ENCODE measurements at regions not wholly inside any gene's neighbourhood (a gene's known extent, or its start where the extent isn't known, plus 50 kb on each side); places are given as distances from the start of the nearest gene placed in this dataset.

DNA sequence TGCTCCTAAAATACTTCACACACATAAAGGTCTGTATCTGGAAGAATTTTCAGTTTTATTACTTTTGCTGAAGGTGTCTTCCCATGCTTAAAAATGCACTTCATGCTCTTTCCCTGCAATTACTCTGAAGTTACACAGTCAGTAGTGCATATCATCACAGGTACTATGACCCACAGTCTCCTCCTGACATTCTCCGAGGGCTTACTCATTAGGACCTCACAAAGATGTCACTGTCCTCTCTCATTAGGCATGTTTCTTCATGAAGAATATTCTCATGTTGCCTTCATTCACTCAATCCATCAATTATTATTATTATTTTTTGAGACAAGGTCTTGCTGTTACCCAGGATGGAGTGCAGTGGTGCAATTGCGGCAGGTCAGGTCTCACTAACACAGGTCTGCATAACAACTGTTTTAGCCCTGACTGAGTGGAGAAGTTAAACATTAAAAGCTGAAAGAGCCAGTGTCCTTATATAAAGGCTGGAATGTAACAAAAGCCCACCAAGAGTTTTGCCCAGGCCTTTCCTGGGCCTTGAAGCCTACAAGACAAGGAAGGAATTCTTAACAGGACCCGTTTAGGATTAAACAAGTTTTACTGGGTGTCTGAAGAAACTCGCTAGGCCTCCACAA is 119.5 kb upstream of the WSCD2 start:
- no peak overlapping the region for H3K4me3 ChIP-seq (ENCODE audit: low read depth, low read length)

DNA sequence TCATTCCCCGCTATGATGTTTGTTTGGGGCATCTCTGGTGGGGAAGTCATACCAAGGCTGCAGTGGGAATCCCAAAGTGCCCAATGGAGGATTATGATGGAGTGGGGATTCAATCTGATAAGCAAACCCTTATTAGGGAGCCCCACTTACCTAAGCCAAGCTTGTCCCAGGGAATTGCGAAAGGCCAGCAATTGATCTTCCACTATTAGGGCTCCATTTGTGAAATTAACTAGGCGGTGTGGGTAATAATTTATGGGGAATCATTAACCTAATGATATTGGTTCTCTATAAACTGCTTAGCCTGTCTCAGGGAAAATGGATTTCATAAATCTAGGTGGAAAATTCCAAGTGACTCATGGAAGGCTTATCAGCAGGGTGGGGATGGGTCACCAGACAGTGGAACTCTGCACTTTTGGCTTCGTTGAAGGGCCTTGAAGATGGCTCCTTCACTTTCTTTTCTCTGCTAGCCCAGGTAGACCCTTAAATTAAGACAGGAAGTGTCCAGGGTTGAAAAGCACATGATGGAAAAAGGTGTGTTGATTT is 113.0 kb upstream of the WSCD2 start:
- H3K4me3 ChIP-seq (ENCODE audit: low read depth, low read length): no peak overlapping the region
- TF ChIP-seq, protein P1, sequence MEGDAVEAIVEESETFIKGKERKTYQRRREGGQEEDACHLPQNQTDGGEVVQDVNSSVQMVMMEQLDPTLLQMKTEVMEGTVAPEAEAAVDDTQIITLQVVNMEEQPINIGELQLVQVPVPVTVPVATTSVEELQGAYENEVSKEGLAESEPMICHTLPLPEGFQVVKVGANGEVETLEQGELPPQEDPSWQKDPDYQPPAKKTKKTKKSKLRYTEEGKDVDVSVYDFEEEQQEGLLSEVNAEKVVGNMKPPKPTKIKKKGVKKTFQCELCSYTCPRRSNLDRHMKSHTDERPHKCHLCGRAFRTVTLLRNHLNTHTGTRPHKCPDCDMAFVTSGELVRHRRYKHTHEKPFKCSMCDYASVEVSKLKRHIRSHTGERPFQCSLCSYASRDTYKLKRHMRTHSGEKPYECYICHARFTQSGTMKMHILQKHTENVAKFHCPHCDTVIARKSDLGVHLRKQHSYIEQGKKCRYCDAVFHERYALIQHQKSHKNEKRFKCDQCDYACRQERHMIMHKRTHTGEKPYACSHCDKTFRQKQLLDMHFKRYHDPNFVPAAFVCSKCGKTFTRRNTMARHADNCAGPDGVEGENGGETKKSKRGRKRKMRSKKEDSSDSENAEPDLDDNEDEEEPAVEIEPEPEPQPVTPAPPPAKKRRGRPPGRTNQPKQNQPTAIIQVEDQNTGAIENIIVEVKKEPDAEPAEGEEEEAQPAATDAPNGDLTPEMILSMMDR (IDR thresholded peaks at IDR 0.05; ENCODE audit: low read depth, low read length): no peak

More for the DNA sequence above, 119.5 kb upstream of the WSCD2 start:
- TF ChIP-seq, protein P1 (IDR thresholded peaks at IDR 0.05; ENCODE audit: low read depth, low read length): no peak

DNA sequence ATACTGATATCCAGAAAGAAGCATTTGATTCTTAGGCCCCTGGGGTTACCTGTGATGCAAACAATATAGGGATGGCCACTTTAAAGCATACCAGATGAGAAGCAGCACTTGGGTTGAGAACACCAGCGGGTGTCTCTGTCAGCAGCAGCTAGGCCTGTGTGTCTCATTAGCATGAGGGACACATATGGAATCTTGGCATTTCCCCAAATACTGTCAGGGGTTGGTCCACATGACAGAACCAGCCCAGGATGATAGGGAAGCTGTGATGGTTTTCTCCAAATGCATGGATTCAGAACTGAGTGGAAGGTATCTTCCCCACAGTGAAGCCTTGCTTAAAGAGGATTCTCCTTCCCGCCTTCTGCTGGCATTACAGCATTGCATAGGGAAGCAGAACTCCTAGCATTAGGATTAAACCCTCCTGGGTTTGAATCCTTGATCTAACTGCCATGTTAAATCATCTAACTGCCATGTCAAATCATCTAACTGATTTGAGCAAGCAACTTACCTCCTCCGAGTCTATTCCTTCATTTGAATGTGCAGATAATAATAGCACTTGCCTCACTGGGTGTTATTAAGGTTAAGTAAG is 111.5 kb upstream of the WSCD2 start:
- TF ChIP-seq, protein P1 (IDR thresholded peaks at IDR 0.05; ENCODE audit: low read depth, low read length): no peak

DNA sequence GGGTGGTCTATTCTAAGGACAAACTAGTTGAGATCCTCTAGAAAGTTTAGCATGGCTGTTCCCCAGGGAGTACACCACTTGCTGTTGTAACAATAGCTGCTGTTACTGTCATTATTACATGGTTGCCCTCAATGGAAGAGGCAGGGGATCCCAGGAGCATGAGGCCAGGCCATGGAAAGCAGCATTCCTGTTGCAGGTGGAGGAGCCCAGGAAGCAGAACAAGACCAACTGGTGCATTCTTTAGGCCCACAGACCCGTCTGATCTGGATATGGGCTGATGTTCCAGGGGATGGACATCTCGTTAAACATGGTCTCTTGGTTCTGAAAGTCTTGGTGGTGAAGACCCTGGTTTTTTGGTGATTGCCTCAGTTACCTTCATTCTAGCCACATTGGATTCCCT is 109.2 kb upstream of the WSCD2 start:
- TF ChIP-seq, protein P1 (IDR thresholded peaks at IDR 0.05; ENCODE audit: low read depth, low read length): no peak
- H3K4me3 ChIP-seq (ENCODE audit: low read depth, low read length): no peak overlapping the region

More for the DNA sequence above, 111.5 kb upstream of the WSCD2 start:
- no peak overlapping the region for H3K4me3 ChIP-seq (ENCODE audit: low read depth, low read length)

DNA sequence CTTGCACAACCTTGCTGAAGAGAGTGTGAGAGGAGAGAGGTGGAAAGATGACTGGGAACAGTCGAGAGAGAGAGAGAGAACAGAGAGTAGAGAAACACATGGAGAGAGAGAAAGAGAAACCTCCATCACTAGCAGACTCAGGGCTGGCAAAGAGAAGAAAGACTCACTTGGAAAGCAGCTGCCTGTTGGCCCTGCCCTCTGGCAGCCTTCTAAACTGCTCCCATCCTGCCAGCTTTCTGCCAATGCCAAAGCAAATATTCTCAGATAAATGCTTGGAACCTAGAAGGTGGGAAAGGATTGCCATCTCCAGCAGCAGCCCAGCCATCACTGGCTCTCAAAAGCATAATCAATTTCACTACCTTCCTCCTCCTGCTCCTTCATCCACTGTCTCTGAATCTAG is 107.9 kb upstream of the WSCD2 start:
- no peak overlapping the region for H3K4me3 ChIP-seq (ENCODE audit: low read depth, low read length)
- TF ChIP-seq, protein P1 (IDR thresholded peaks at IDR 0.05; ENCODE audit: low read depth, low read length): no peak

DNA sequence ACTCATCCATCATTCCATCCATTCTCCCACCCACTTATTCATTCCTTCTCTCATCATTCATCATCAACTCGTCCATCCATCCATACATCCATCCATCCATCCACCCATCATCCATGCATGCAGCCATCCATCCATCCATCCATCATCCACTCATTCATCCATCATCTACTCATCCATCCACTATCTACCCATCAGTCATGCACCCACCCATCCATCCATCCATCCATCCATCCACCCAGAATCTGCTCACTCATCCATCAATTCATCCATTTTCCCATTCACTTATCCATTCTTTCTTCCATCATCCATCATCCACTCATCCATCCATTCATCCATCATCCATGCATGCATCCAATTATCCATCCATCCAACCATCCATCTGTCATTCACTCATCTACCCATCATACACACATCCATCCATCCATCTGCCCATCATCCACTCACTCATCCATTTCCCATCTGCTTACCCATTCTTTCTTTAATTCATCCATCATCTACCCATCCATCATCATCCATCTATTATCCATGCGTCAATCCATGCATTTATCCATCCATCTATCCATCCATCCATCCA is 107.1 kb upstream of the WSCD2 start:
- no peak overlapping the region for H3K4me3 ChIP-seq (ENCODE audit: low read depth, low read length)
- TF ChIP-seq, protein P1 (IDR thresholded peaks at IDR 0.05; ENCODE audit: low read depth, low read length): no peak
